H1 (cell line): ENCODE measurements at regions not wholly inside any gene's neighbourhood (a gene's known extent, or its start where the extent isn't known, plus 50 kb on each side); places are given as distances from the start of the nearest gene placed in this dataset.
A peak's percentile ranks its signal among the peaks of the same experiment; 100 is the strongest.

Experiments used
- CTCF ChIA-PET: fragments of 300-600 bp; sonication (Branson Sonifier 250); formaldehyde crosslinking; loops from one replicate; lab custom pipeline; 2021; ENCODE audit not compliant: partially characterized antibody; lab: Charles Lee
- POLR2A ChIA-PET: fragments of 300-600 bp; sonication (Branson Sonifier 250); formaldehyde crosslinking; loops from one replicate; lab custom pipeline; 2021; ENCODE audit warnings: inconsistent platforms; ENCODE audit not compliant: partially characterized antibody; lab: Charles Lee
- DNase-seq, 2 experiments: peaks; one replicate each; pipeline versions ENCODE4 v3.0.0 to v3.0.0-alpha.2; 2010 to 2022; ENCODE audit warnings: low spot score in 2 of 2, low read depth in 1 of 2, mixed read lengths in 1 of 2
- FAIRE-seq: peaks from 2 replicates; lab custom pipeline; 2011; peaks lifted over from hg19 to GRCh38; lab: Jason Lieb, UNC
- H2AFZ ChIP-seq: 2 replicates; pipeline ENCODE4 v1.8.1; 2012; ENCODE audit warnings: low read length, inconsistent platforms
- H2AK5ac ChIP-seq: 2 replicates; pipeline ENCODE4 v1.6.1; 2013; ENCODE audit warnings: low read depth, low read length
- H2BK120ac ChIP-seq: replicated peaks from 2 replicates; pipeline ENCODE3; 2013; ENCODE audit warnings: low read depth, low read length, inconsistent platforms
- H2BK12ac ChIP-seq: 2 replicates; pipeline ENCODE4 v1.6.1; 2013; ENCODE audit warnings: low read depth, low read length
- H2BK15ac ChIP-seq: 2 replicates; pipeline ENCODE4 v1.6.1; 2013; ENCODE audit warnings: low read length
- H2BK20ac ChIP-seq: 2 replicates; pipeline ENCODE4 v1.6.1; 2013; ENCODE audit warnings: low read length
- H2BK5ac ChIP-seq: 2 replicates; pipeline ENCODE4 v1.6.1; 2013; ENCODE audit warnings: low read depth, low read length
- H3K14ac ChIP-seq: 2 replicates; pipeline ENCODE4 v1.6.1; 2013; ENCODE audit warnings: inconsistent platforms; ENCODE audit not compliant: insufficient read length
- H3K18ac ChIP-seq: 2 replicates; pipeline ENCODE4 v1.6.1; 2013; ENCODE audit warnings: low read length; ENCODE audit errors: extremely low read depth
- H3K23ac ChIP-seq: 2 replicates; pipeline ENCODE4 v1.6.1; 2013; ENCODE audit warnings: inconsistent platforms; ENCODE audit not compliant: insufficient read length
- H3K23me2 ChIP-seq: 2 replicates; pipeline ENCODE4 v1.6.1; 2013; ENCODE audit warnings: low read depth, low read length
- H3K27ac ChIP-seq: 2 replicates; pipeline ENCODE4 v1.6.1; 2011; ENCODE audit warnings: low read depth, low read length, inconsistent platforms
- H3K27me3 ChIP-seq, 4 experiments: replicated peaks in 1 of 4; 1 replicate in 1 of 4; 2 replicates in 3 of 4; pipeline versions ENCODE4 v1.6.1 to v1.8.1; 2011 to 2013; ENCODE audit warnings: low read length in 3 of 4, mild to moderate bottlenecking in 3 of 4, inconsistent platforms in 2 of 4, mixed read lengths in 2 of 4, moderate library complexity in 1 of 4; ENCODE audit not compliant: control insufficient read depth in 3 of 4, insufficient read depth in 3 of 4; ENCODE audit errors: extremely low read depth in 1 of 4
- H3K36me3 ChIP-seq, 4 experiments: 2 replicates each; pipeline versions ENCODE4 v1.6.1 to v1.8.1; 2011 to 2013; ENCODE audit warnings: mild to moderate bottlenecking in 4 of 4, low read length in 3 of 4, moderate library complexity in 2 of 4, control low read depth in 1 of 4, inconsistent platforms in 1 of 4; ENCODE audit not compliant: insufficient read depth in 4 of 4, control insufficient read depth in 2 of 4
- H3K4ac ChIP-seq: replicated peaks from 2 replicates; pipeline ENCODE3; 2013; ENCODE audit warnings: low read length, low read depth, mixed read lengths, inconsistent platforms; ENCODE audit not compliant: insufficient read length
- H3K4me1 ChIP-seq, 4 experiments: replicated peaks in 1 of 4; 1 replicate in 1 of 4; 2 replicates in 3 of 4; pipeline versions ENCODE4 v1.6.1 to v1.8.1; 2011 to 2013; ENCODE audit warnings: low read length in 3 of 4, inconsistent platforms in 2 of 4, mixed read lengths in 1 of 4; ENCODE audit not compliant: insufficient read depth in 4 of 4, control insufficient read depth in 3 of 4
- H3K4me2 ChIP-seq, 2 experiments: 2 replicates each; pipeline versions ENCODE4 v1.6.1 to v1.8.1; 2011 to 2013; ENCODE audit warnings: low read depth in 2 of 2, low read length in 2 of 2, control low read depth in 1 of 2, inconsistent platforms in 1 of 2, mild to moderate bottlenecking in 1 of 2; ENCODE audit not compliant: insufficient read depth in 1 of 2
- H3K4me3 ChIP-seq, 4 experiments: fragments of 200-600, 300-600 bp in 1 of 4; sonication (generic), shearing (Covaris generic), sonication (Bioruptor Twin) in 1 of 4; 2 replicates each; pipeline versions ENCODE4 v1.5.1 to v1.8.1; 2011 to 2016; ENCODE audit warnings: low read length in 4 of 4, low read depth in 3 of 4, control low read depth in 2 of 4, inconsistent platforms in 2 of 4, mild to moderate bottlenecking in 2 of 4, mixed read lengths in 1 of 4, moderate library complexity in 1 of 4; ENCODE audit not compliant: insufficient read depth in 2 of 4; ENCODE audit errors: extremely low read depth in 1 of 4
- H3K56ac ChIP-seq: replicated peaks from 2 replicates; pipeline ENCODE3; 2013; ENCODE audit warnings: low read depth, mild to moderate bottlenecking, mixed read lengths, low read length, inconsistent platforms; ENCODE audit not compliant: insufficient read length
- H3K79me1 ChIP-seq: 2 replicates; pipeline ENCODE4 v1.6.1; 2013; ENCODE audit warnings: low read depth, low read length, control low read depth
- H3K79me2 ChIP-seq, 2 experiments: 2 replicates each; pipeline versions ENCODE4 v1.6.1 to v1.8.1; 2012 to 2013; ENCODE audit warnings: low read length in 2 of 2, mild to moderate bottlenecking in 2 of 2, inconsistent platforms in 1 of 2; ENCODE audit not compliant: insufficient read depth in 2 of 2, control insufficient read depth in 1 of 2
- H3K9ac ChIP-seq, 4 experiments: replicated peaks in 1 of 4; 1 replicate in 1 of 4; 2 replicates in 3 of 4; pipeline versions ENCODE4 v1.6.1 to v1.8.1; 2011 to 2013; ENCODE audit warnings: low read depth in 3 of 4, low read length in 3 of 4, control low read depth in 2 of 4, mild to moderate bottlenecking in 2 of 4, moderate library complexity in 2 of 4, inconsistent platforms in 1 of 4; ENCODE audit errors: extremely low read depth in 1 of 4
- H3K9me3 ChIP-seq, 2 experiments: 2 replicates each; pipeline versions ENCODE4 v1.6.1 to v1.8.1; 2012 to 2013; ENCODE audit warnings: mild to moderate bottlenecking in 2 of 2, moderate library complexity in 2 of 2, control low read depth in 1 of 2, inconsistent platforms in 1 of 2, low read depth in 1 of 2, low read length in 1 of 2, mixed read lengths in 1 of 2; ENCODE audit not compliant: insufficient read depth in 2 of 2
- H4K20me1 ChIP-seq, 2 experiments: replicated peaks in 1 of 2; 2 replicates each; pipeline versions ENCODE3 to v1.8.1; 2011 to 2013; ENCODE audit warnings: inconsistent platforms in 2 of 2, low read length in 2 of 2, mild to moderate bottlenecking in 1 of 2; ENCODE audit not compliant: insufficient read depth in 2 of 2, control insufficient read depth in 1 of 2
- H4K5ac ChIP-seq: 2 replicates; pipeline ENCODE4 v1.6.1; 2013; ENCODE audit warnings: low read length, low read depth, mixed read lengths, inconsistent platforms; ENCODE audit not compliant: insufficient read length
- H4K8ac ChIP-seq: 2 replicates; pipeline ENCODE4 v1.8.0; 2013; ENCODE audit warnings: mild to moderate bottlenecking, moderate library complexity, low read length, inconsistent platforms; ENCODE audit not compliant: insufficient read depth; ENCODE audit errors: extremely low read depth
- H4K91ac ChIP-seq: replicated peaks from 2 replicates; pipeline ENCODE3; 2013; ENCODE audit warnings: low read length, mixed read lengths, inconsistent platforms; ENCODE audit not compliant: insufficient read length
- EGR1 ChIP-seq: IDR thresholded peaks from 2 replicates; pipeline ENCODE4 v1.6.1; 2011; ENCODE audit warnings: low read depth, low read length, borderline replicate concordance
- EZH2 ChIP-seq: fragments of 200-600 bp; sonication (generic); IDR thresholded peaks from 2 replicates; pipeline ENCODE4 v1.7.1; 2012; ENCODE audit warnings: low read depth, mild to moderate bottlenecking, moderate library complexity, low read length, inconsistent platforms; ENCODE audit not compliant: severe bottlenecking
- JUND ChIP-seq: IDR thresholded peaks from 2 replicates; pipeline ENCODE4 v1.6.1; 2011; ENCODE audit warnings: mild to moderate bottlenecking, improper control_type of control experiment, low read length
- KDM5A ChIP-seq: fragments of 200-600 bp; IDR thresholded peaks from 2 replicates; pipeline ENCODE4 v1.7.1; 2012; ENCODE audit warnings: mild to moderate bottlenecking, low read length, inconsistent platforms, mixed read lengths
- PHF8 ChIP-seq: fragments of 200-600 bp; sonication (generic); conservative IDR thresholded peaks from 2 replicates; pipeline ENCODE4 v1.7.1; 2012; ENCODE audit warnings: low read depth, mild to moderate bottlenecking, inconsistent platforms, low read length, moderate library complexity
- POLR2A ChIP-seq, 2 experiments: IDR thresholded peaks; 1 replicate in 1 of 2; 2 replicates in 1 of 2; pipeline ENCODE4 v1.6.1; 2011; ENCODE audit warnings: low read depth in 2 of 2, low read length in 2 of 2, mild to moderate bottlenecking in 2 of 2; ENCODE audit errors: control extremely low read depth in 1 of 2
- POLR2AphosphoS5 ChIP-seq: IDR thresholded peaks from 2 replicates; pipeline ENCODE4 v1.6.1; 2011; ENCODE audit warnings: low read depth, low read length
- RBBP5 ChIP-seq: IDR thresholded peaks from 2 replicates; pipeline ENCODE4 v1.7.1; 2012; ENCODE audit warnings: low read depth, mild to moderate bottlenecking, inconsistent platforms, low read length, moderate library complexity, borderline replicate concordance
- SRF ChIP-seq: IDR thresholded peaks from 2 replicates; pipeline ENCODE4 v1.6.1; 2011; ENCODE audit warnings: mild to moderate bottlenecking, low read depth, low read length, moderate library complexity
- TAF1 ChIP-seq: IDR thresholded peaks from 2 replicates; pipeline ENCODE4 v1.6.1; 2011; ENCODE audit warnings: mild to moderate bottlenecking, low read depth, low read length
- TAF7 ChIP-seq: optimal IDR thresholded peaks from 2 replicates; pipeline ENCODE3; 2011; ENCODE audit warnings: low read depth, mild to moderate bottlenecking, inconsistent platforms, low read length, moderate library complexity, borderline replicate concordance
- WGBS, 2 experiments: shearing (Covaris generic) in 1 of 2; methylation state at CpG; one replicate each; pipeline versions ENCODE4 v1.1.6 to v1.1.7; 2013 to 2015; ENCODE audit warnings: low lambda C conversion rate in 2 of 2, mixed read lengths in 2 of 2, inconsistent platforms in 1 of 2, low coverage in 1 of 2, missing lambda C conversion rate in 1 of 2; ENCODE audit not compliant: insufficient replicate concordance in 2 of 2, insufficient coverage in 1 of 2, insufficient read length in 1 of 2; ENCODE audit errors: extremely low coverage in 1 of 2, missing lambda C conversion rate in 1 of 2; 5-methylcytosine and 5-hydroxymethylcytosine counted together
- TF ChIP-seq, protein P1 (sequence below): IDR thresholded peaks from 2 replicates; pipeline ENCODE4 v1.6.1; 2012; ENCODE audit warnings: inconsistent platforms

DNA sequence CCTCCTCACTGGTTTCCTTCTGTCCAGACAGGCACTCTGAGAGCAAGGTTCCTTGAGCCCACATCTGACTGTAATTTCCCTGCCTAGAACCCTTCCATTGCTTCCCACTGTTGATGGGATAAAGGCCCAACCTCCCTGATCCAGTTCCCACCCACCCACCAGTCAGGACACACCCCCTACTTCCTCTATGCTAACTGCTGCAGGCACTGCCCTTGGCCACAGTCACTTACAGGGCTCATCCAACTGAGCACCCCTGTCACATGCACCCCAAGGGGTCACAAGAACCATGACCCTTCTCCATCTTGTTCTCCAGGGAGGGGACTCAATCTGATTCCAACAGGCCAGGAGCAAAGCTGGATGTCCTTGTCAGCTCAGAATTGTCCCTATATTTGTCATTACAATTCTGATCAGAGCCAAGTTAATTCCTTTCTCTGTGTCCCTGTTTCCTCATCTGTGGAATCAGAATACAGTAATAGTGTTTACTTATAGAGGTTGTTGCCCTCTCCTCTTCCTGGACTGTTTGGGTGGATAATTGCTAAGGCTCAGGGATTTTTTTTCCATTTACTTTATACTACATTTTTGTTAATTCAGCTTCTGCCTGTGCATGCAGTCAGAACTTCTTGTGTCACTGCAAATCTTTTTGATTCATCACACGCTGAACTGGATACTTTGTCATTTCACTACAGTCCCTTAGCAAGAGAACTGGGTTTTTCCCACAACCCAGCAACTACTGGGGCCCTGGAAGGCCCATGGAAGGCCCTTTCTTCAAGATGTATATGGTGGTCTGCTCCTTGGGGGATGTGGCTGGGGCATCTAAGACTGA is 105.6 kb upstream of the MAMLD1 start:
- POLR2A ChIA-PET, result interaction anchor here (0.6 kb wide), 1 partner anchor 22 kb away, joined by 3 read pairs; no protein-coding TSS in a partner anchor
- H2AFZ ChIP-seq, result no peak overlapping the region
- no peak overlapping the region for H4K91ac ChIP-seq
- FAIRE-seq, result no peak
- no peaks in the 10 kb centered on the region for H3K23me2 ChIP-seq
- DNase-seq, result peak in 1 of 2 experiments; percentile 23
- H4K8ac ChIP-seq, result no peak overlapping the region
- H2BK12ac ChIP-seq, result no peak overlapping the region
- H2AK5ac ChIP-seq, result no peak overlapping the region
- no peaks in the 10 kb centered on the region for H3K79me1 ChIP-seq
- no peak overlapping the region for H4K5ac ChIP-seq
- no peak overlapping the region for H3K4ac ChIP-seq
- CTCF ChIA-PET, result interaction anchor here (1.1 kb wide), 1 partner anchor 423 kb away, joined by 3 read pairs; no protein-coding TSS in a partner anchor
- no peak overlapping the region for H3K56ac ChIP-seq
- no peaks in the 10 kb centered on the region for H3K79me2 ChIP-seq
- no peak overlapping the region for H3K14ac ChIP-seq
- H3K4me1 ChIP-seq, result no peaks in the 10 kb centered on the region
- H2BK5ac ChIP-seq, result no peak overlapping the region
- H3K23ac ChIP-seq, result no peak overlapping the region
- no peak overlapping the region for H3K4me2 ChIP-seq
- no peak overlapping the region for H3K27ac ChIP-seq
- no peak overlapping the region for H2BK15ac ChIP-seq
- H2BK120ac ChIP-seq, result no peak overlapping the region
- TF ChIP-seq PHF8, result no peak
- no peak for TF ChIP-seq KDM5A
- TF ChIP-seq SRF, result no peak
- TF ChIP-seq TAF1, result no peak
- no peak for TF ChIP-seq EGR1
- TF ChIP-seq, protein P1, sequence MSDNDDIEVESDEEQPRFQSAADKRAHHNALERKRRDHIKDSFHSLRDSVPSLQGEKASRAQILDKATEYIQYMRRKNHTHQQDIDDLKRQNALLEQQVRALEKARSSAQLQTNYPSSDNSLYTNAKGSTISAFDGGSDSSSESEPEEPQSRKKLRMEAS, result no peak
- TF ChIP-seq TAF7, result no peak
- no peak for TF ChIP-seq JUND
- TF ChIP-seq RBBP5, result no peak
- TF ChIP-seq POLR2AphosphoS5, result no peak
- TF ChIP-seq EZH2, result no peak
- no peak for TF ChIP-seq POLR2A (IDR thresholded peaks at IDR 0.05; ENCODE audit: control extremely low read depth in 1 of 2, low read depth in 2 of 2, low read length in 2 of 2)
- no peak overlapping the region for H3K4me3 ChIP-seq
- H3K18ac ChIP-seq, result no peak overlapping the region
- no peaks in the 10 kb centered on the region for H3K27me3 ChIP-seq
- no peak overlapping the region for H2BK20ac ChIP-seq
- no peak overlapping the region for H3K9ac ChIP-seq
- no peaks in the 10 kb centered on the region for H3K36me3 ChIP-seq
- WGBS, 2 experiments, result 100% methylated on average over 1 of the region's 1 CpG; no CpG with 5 or more reads in 1 of the 2 experiments
- no peaks in the 10 kb centered on the region for H3K9me3 ChIP-seq
- H4K20me1 ChIP-seq, result no peaks in the 10 kb centered on the region
